ENCODE measurements at regions not wholly inside any gene's neighbourhood (a gene's known extent, or its start where the extent isn't known, plus 50 kb on each side); places are given as distances from the start of the nearest gene placed in this dataset.

GRCh38 chr12:124485371-124485770 lies 82.0 kb downstream of the NCOR2 start:
- TF ChIP-seq MXI1 (IDR thresholded peaks at IDR 0.05; ENCODE audit: borderline replicate concordance, low read depth, low read length), result no peak
- no peak for TF ChIP-seq NFE2L2 (IDR thresholded peaks at IDR 0.05; ENCODE audit: low read depth, low read length)
- no peak for TF ChIP-seq SMC3 (IDR thresholded peaks at IDR 0.05; ENCODE audit: low read depth, low read length)
- TF ChIP-seq ELK1 (IDR thresholded peaks at IDR 0.05; ENCODE audit: borderline replicate concordance, low read depth, low read length), result no peak
- TF ChIP-seq FOS (IDR thresholded peaks at IDR 0.05; ENCODE audit: low read depth, low read length), result no peak
- TF ChIP-seq RFX5 (IDR thresholded peaks at IDR 0.05; ENCODE audit: low read depth, low read length), result no peak
- TF ChIP-seq USF2 (IDR thresholded peaks at IDR 0.05; ENCODE audit: low read depth, low read length), result no peak
- TF ChIP-seq MAZ (IDR thresholded peaks at IDR 0.05; ENCODE audit: borderline replicate concordance, low read depth, low read length), result no peak
- TF ChIP-seq POLR2A (IDR thresholded peaks at IDR 0.05; ENCODE audit: low read depth, low read length), result no peak
- no peak for TF ChIP-seq CHD1 (IDR thresholded peaks at IDR 0.05; ENCODE audit: low read depth, low read length)
- no peak for TF ChIP-seq CTCF (conservative IDR thresholded peaks at IDR 0.05; ENCODE audit: low read depth, low read length)
- no peak for TF ChIP-seq MAFK (IDR thresholded peaks at IDR 0.05; ENCODE audit: low read depth, low read length)
- intact Hi-C loops (cut with micrococcal nuclease), result no loop called here
- ATAC-seq (ENCODE audit: low read depth) (no peak), DNase-seq (no peak)
- Histone ChIP-seq H3K14ac (replicated peaks; ENCODE audit: low read depth, low read length) (no peak overlapping the region), H2BK5ac (ENCODE audit: low read depth, low read length, poor library complexity, severe bottlenecking) (no peak overlapping the region), H2BK120ac (ENCODE audit: low read depth, low read length) (no peak overlapping the region), H2BK15ac (ENCODE audit: low read depth, low read length) (no peak overlapping the region), H3K4me1 (ENCODE audit: control insufficient read depth, insufficient read depth, low read length) (peaks cover 6% of the 10 kb centered on the region; the same call in 1 of the 2 replicates), H3K36me3 (ENCODE audit: control insufficient read depth, insufficient read depth, low read length) (peaks cover 52% of the 10 kb centered on the region), H3K4ac (ENCODE audit: low read depth, low read length) (no peak overlapping the region), H2AFZ (replicated peaks; ENCODE audit: low read length, poor library complexity) (no peak overlapping the region), H4K8ac (ENCODE audit: low read depth in 2 of 2, low read length in 2 of 2) (no peak overlapping the region), H3K79me1 (ENCODE audit: low read depth in 1 of 2, low read length in 2 of 2) (peaks cover 37 to 78% of the 10 kb centered on the region in 2 experiments), H2AK9ac (replicated peaks; ENCODE audit: low read depth, low read length, poor library complexity) (no peak overlapping the region), H3K23ac (ENCODE audit: low read depth, low read length) (no peak overlapping the region), H3K4me3 (ENCODE audit: insufficient read depth, low read depth, low read length) (no peak overlapping the region), H3K27ac (ENCODE audit: insufficient read depth, low read length) (no peak overlapping the region), H3K9ac (ENCODE audit: low read depth, low read length) (no peak overlapping the region), H3K27me3 (ENCODE audit: control insufficient read depth, insufficient read depth, low read length) (no peaks in the 10 kb centered on the region), H4K5ac (ENCODE audit: low read depth, low read length) (no peak overlapping the region), H3K4me2 (ENCODE audit: low read depth, low read length) (no peak overlapping the region), H4K20me1 (ENCODE audit: insufficient read depth, low read length) (peaks cover 76% of the 10 kb centered on the region), H4K91ac (ENCODE audit: insufficient read depth, low read depth, low read length) (no peak overlapping the region), H3K18ac (ENCODE audit: low read depth, low read length) (no peak overlapping the region), H3K56ac (ENCODE audit: extremely low read depth, insufficient read depth, low read length) (no peak overlapping the region), H3K9me1 (ENCODE audit: insufficient read depth, low read length) (no peaks in the 10 kb centered on the region; the same call in 1 of the 2 replicates), H2AK5ac (ENCODE audit: low read depth, low read length) (no peak overlapping the region), H3K9me3 (ENCODE audit: control insufficient read depth, insufficient read depth, low read length) (no peaks in the 10 kb centered on the region), H2BK20ac (ENCODE audit: low read depth, low read length) (no peak overlapping the region)
- ChIA-PET POLR2A (ENCODE audit: unreplicated experiment) (interaction anchor here (0.6 kb wide), 1 partner anchor 27 kb away, joined by 3 read pairs; no protein-coding TSS in a partner anchor), CTCF (no interaction called here)
- in situ Hi-C loops (cut with MboI; ENCODE audit: low sequenced_read_pairs), result no loop called here
- 94% methylated on average over 11 of the region's 18 CpGs; no CpG with 5 or more reads in 1 of the 2 experiments for WGBS, 2 experiments (ENCODE audit: extremely low coverage in 2 of 2, insufficient read length in 1 of 2)
- no TSS peak for BruUV-seq (replicated peaks)
- dilution Hi-C loops (cut with HindIII; ENCODE audit: low sequenced_read_pairs, unreplicated experiment), result no loop called here

Measured in IMR-90 (cell line).